Activated naive CD4-positive, alpha-beta T cell treated with anti-CD3 and anti-CD28 coated beads, Interleukin-2, amount 50 U/mL, for 24 hours (primary cell): ENCODE measurements at regions not wholly inside any gene's neighbourhood (a gene's known extent, or its start where the extent isn't known, plus 50 kb on each side); places are given as distances from the start of the nearest gene placed in this dataset.
"Not testable (repeated sequence)": the region's sequence is repeated elsewhere in the genome, so short reads cannot be mapped to it uniquely, and the experiment has no call there.

Source experiments
- H3K27ac Mint-ChIP-seq: one replicate; pipeline ENCODE4 v1.8.0; 2021; ENCODE audit warnings: mild to moderate bottlenecking, mixed read lengths
- H3K27me3 Mint-ChIP-seq: one replicate; pipeline ENCODE4 v1.8.0; 2021; ENCODE audit warnings: mixed read lengths
- H3K36me3 Mint-ChIP-seq: one replicate; pipeline ENCODE4 v1.8.0; 2021; ENCODE audit warnings: mixed read lengths
- H3K4me1 Mint-ChIP-seq: one replicate; pipeline ENCODE4 v1.8.0; 2021; ENCODE audit warnings: mixed read lengths
- H3K4me3 Mint-ChIP-seq: one replicate; pipeline ENCODE4 v1.8.0; 2021; ENCODE audit warnings: mild to moderate bottlenecking, mixed read lengths
- H3K9me3 Mint-ChIP-seq: one replicate; pipeline ENCODE4 v1.8.0; 2021; ENCODE audit warnings: mixed read lengths

GRCh38 chr7:81298951-81299666 is 380.3 kb upstream of the SEMA3C start:
- Mint-ChIP-seq H3K9me3 (no peaks in the 10 kb centered on the region), H3K27ac (no peak overlapping the region), H3K4me3 (no peak overlapping the region), H3K27me3 (no peaks in the 10 kb centered on the region), H3K4me1 (no peaks in the 10 kb centered on the region), H3K36me3 (no peaks in the 10 kb centered on the region)

DNA sequence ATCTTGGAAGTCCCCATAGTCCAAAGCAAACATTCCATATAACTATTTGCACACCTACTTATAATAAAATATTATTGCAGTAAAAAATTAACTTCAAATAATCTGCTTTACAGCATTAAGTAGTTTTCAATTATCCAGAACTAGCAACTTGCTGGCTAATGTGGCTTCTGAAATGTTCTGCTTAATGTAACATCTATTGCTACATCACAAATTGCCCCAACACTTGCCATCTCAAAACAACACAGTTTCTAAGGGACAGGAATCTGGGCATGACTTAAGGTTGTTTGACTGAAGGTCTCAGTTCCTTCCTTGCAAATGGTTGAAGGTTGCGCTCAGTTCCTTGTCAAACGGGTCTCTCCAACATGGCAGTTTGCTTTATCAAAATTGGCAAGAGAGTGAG is 378.5 kb upstream of the SEMA3C start:
- no peaks in the 10 kb centered on the region for H3K4me1 Mint-ChIP-seq
- no peaks in the 10 kb centered on the region for H3K9me3 Mint-ChIP-seq
- no peak overlapping the region for H3K27ac Mint-ChIP-seq
- no peak overlapping the region for H3K4me3 Mint-ChIP-seq
- no peaks in the 10 kb centered on the region for H3K36me3 Mint-ChIP-seq
- H3K27me3 Mint-ChIP-seq, result no peaks in the 10 kb centered on the region

GRCh38 chr7:81296726-81297125 is 377.9 kb upstream of the SEMA3C start:
- no peak overlapping the region for H3K4me3 Mint-ChIP-seq
- H3K36me3 Mint-ChIP-seq, result no peaks in the 10 kb centered on the region
- H3K9me3 Mint-ChIP-seq, result no peaks in the 10 kb centered on the region
- H3K4me1 Mint-ChIP-seq, result no peaks in the 10 kb centered on the region
- no peak overlapping the region for H3K27ac Mint-ChIP-seq
- no peaks in the 10 kb centered on the region for H3K27me3 Mint-ChIP-seq

DNA sequence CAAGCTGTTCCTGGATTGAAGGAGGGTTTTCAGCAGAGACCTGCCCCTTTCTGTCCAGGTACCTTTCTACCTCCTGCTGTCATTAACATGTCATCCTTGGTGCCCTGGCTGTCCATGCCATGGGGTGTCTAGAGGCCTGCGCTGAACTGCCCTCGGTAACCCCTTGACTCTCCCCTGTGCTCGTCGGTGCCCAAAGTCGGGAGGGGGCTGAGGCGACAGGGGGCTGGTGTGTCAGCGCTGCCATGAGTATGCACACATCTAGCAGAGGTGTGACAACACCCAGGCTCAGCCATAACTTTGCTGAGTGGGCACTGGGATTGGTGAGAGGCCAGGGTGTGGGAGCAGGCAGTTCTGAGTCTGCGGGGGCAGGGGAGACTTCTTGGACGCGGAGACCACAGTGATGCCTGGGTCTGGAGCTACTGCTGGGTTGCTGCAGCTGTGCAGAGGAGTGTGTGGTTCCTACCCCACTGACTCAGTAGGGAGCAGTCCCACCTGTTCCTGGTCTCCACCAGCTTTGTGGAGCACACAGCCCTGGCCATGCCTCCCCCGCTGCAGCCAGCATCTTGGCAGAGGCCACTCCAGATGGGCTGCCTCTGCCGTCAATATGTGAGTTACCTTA is 376.2 kb upstream of the SEMA3C start:
- no peaks in the 10 kb centered on the region for H3K9me3 Mint-ChIP-seq
- H3K4me1 Mint-ChIP-seq, result no peaks in the 10 kb centered on the region
- no peak overlapping the region for H3K4me3 Mint-ChIP-seq
- H3K36me3 Mint-ChIP-seq, result no peaks in the 10 kb centered on the region
- no peak overlapping the region for H3K27ac Mint-ChIP-seq
- no peaks in the 10 kb centered on the region for H3K27me3 Mint-ChIP-seq

- Mint-ChIP-seq H3K27ac (no peak overlapping the region), H3K4me3 (no peak overlapping the region), H3K9me3 (no peaks in the 10 kb centered on the region), H3K4me1 (no peaks in the 10 kb centered on the region), H3K27me3 (no peaks in the 10 kb centered on the region), H3K36me3 (no peaks in the 10 kb centered on the region)
These were observed 375.0 kb upstream of the SEMA3C start for GRCh38 chr7:81293806-81294205.

DNA sequence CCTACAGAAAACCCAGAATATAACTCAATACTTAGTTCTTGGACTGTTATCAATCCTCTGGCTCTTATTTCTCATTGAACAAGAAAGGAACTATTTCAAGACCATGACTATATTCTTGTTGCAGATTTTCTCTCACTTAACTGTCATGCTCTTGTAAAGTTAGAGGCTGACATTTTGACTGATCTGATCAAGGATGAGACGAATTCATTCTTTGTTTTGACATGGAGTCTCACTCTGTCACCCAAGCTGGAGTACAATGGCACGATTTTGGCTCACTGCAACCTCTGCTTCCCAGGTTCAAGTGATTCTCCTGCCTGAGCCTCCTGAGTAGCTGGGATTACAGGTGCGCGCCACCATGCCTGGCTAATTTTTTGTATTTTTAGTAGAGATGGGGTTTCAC is 367.9 kb upstream of the SEMA3C start:
- not testable (repeated sequence) for H3K36me3 Mint-ChIP-seq, H3K27ac Mint-ChIP-seq, H3K27me3 Mint-ChIP-seq, H3K4me1 Mint-ChIP-seq, H3K4me3 Mint-ChIP-seq
- H3K9me3 Mint-ChIP-seq, result peaks cover 13% of the 10 kb centered on the region

- peaks cover 13% of the 10 kb centered on the region for H3K9me3 Mint-ChIP-seq
- H3K4me1 Mint-ChIP-seq, result no peaks in the 10 kb centered on the region
- H3K36me3 Mint-ChIP-seq, result no peaks in the 10 kb centered on the region
- H3K27me3 Mint-ChIP-seq, result no peaks in the 10 kb centered on the region
- H3K4me3 Mint-ChIP-seq, result no peak overlapping the region
- H3K27ac Mint-ChIP-seq, result no peak overlapping the region
These were observed 366.5 kb upstream of the SEMA3C start for GRCh38 chr7:81285142-81285871.

DNA sequence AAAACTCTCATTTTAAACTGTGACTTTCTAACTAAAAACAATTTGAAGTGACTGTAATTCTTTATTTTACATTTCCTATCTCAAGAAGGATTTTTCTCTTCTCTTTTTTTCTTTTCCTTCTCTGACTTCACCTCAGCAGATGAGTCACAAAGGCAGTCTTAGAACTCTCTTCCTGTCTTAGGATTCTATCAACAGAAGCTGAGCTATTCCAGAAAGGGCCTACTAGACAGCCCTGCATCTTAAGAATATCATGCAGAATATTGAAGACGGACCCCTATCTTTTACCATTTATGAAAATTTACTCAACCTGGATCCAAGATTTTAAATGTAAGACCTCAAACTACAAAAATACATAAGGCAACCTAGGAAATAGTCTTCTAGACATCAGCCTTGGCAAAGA is 365.7 kb upstream of the SEMA3C start:
- Mint-ChIP-seq H3K9me3 (peaks cover 13% of the 10 kb centered on the region), H3K4me3 (no peak overlapping the region), H3K27ac (no peak overlapping the region), H3K36me3 (no peaks in the 10 kb centered on the region), H3K4me1 (no peaks in the 10 kb centered on the region), H3K27me3 (no peaks in the 10 kb centered on the region)

DNA sequence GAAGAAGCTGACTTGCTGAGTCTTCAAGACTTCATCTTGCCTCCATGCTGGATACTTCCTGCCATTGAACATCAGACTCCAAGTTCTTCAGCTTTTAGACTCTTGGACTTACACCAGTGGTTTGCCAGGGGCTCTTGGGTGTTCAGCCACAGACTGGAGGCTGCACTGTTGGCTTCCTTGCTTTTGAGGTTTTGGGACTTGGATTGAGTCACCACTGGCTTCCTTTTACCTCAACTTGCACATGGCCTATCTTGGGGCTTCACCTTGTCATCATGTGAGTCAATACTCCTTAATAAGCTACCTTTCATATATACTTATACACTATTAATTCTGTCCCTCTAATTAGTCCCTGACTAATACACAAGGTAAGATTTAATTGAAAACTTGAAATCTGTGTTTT is 361.7 kb upstream of the SEMA3C start:
- Mint-ChIP-seq H3K27me3 (no peaks in the 10 kb centered on the region), H3K4me1 (no peaks in the 10 kb centered on the region), H3K36me3 (no peaks in the 10 kb centered on the region), H3K4me3 (no peak overlapping the region), H3K9me3 (peaks cover 11% of the 10 kb centered on the region), H3K27ac (no peak overlapping the region)

DNA sequence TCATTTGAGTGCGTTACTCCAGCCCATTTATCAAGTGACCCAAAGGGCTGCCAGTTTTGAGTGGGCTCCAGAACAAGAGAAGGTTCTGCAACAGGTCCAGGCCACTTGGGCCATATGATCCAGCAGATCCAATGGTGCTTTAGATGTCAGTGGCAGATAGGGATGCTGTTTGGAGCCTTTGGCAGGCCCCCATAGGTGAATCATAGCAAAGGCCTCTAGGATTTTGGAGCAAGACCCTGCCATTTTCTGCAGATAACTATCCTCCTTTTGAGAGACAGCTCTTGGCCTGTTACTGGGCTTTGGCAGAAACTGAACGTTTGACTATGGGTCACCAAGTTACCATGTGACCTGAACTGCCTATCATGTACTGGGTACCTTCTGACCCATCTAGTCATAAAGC is 358.8 kb upstream of the SEMA3C start:
- Mint-ChIP-seq H3K4me3 (no peak overlapping the region), H3K36me3 (no peaks in the 10 kb centered on the region), H3K9me3 (peaks cover 6% of the 10 kb centered on the region), H3K27me3 (no peaks in the 10 kb centered on the region), H3K4me1 (no peaks in the 10 kb centered on the region), H3K27ac (no peak overlapping the region)

GRCh38 chr7:81273601-81274397 is 354.9 kb upstream of the SEMA3C start:
- no peak overlapping the region for H3K4me3 Mint-ChIP-seq
- no peaks in the 10 kb centered on the region for H3K27me3 Mint-ChIP-seq
- no peaks in the 10 kb centered on the region for H3K4me1 Mint-ChIP-seq
- H3K27ac Mint-ChIP-seq, result no peak overlapping the region
- H3K9me3 Mint-ChIP-seq, result peaks cover 6% of the 10 kb centered on the region
- H3K36me3 Mint-ChIP-seq, result no peaks in the 10 kb centered on the region

DNA sequence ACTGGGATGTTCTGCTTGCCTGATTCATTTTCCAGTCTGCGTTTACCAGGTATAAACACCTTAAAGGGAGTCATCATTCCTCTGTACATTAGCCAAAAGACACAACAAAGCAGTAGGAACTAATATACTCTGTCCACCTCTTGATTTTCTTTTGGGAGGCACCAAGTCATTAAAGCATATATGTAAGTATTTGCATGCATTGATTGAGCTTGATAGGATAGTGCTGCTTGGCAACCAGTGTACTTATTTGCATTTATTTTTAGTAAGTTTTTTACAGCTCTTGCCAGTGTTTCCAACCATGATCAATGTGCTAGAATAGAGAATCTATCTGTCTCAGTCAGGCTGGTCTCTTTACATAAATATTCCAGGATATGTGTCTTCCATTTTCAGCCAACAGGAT is 353.3 kb upstream of the SEMA3C start:
- Mint-ChIP-seq H3K4me3 (no peak overlapping the region), H3K27me3 (no peaks in the 10 kb centered on the region), H3K9me3 (peaks cover 6% of the 10 kb centered on the region), H3K36me3 (no peaks in the 10 kb centered on the region), H3K4me1 (no peaks in the 10 kb centered on the region), H3K27ac (no peak overlapping the region)

- no peaks in the 10 kb centered on the region for H3K27me3 Mint-ChIP-seq
- H3K27ac Mint-ChIP-seq, result no peak overlapping the region
- H3K4me3 Mint-ChIP-seq, result no peak overlapping the region
- no peaks in the 10 kb centered on the region for H3K9me3 Mint-ChIP-seq
- H3K36me3 Mint-ChIP-seq, result no peaks in the 10 kb centered on the region
- H3K4me1 Mint-ChIP-seq, result no peaks in the 10 kb centered on the region
These were observed 349.7 kb upstream of the SEMA3C start for GRCh38 chr7:81268551-81268950.

GRCh38 chr7:81267508-81267907 is 348.7 kb upstream of the SEMA3C start:
- Mint-ChIP-seq H3K9me3 (no peaks in the 10 kb centered on the region), H3K27me3 (no peaks in the 10 kb centered on the region), H3K4me3 (no peak overlapping the region), H3K4me1 (no peaks in the 10 kb centered on the region), H3K36me3 (no peaks in the 10 kb centered on the region), H3K27ac (no peak overlapping the region)

- no peaks in the 10 kb centered on the region for H3K4me1 Mint-ChIP-seq
- no peak overlapping the region for H3K4me3 Mint-ChIP-seq
- no peaks in the 10 kb centered on the region for H3K36me3 Mint-ChIP-seq
- H3K27ac Mint-ChIP-seq, result no peak overlapping the region
- H3K27me3 Mint-ChIP-seq, result no peaks in the 10 kb centered on the region
- peaks cover 12% of the 10 kb centered on the region for H3K9me3 Mint-ChIP-seq
These were observed 345.3 kb upstream of the SEMA3C start for GRCh38 chr7:81264116-81264515.

DNA sequence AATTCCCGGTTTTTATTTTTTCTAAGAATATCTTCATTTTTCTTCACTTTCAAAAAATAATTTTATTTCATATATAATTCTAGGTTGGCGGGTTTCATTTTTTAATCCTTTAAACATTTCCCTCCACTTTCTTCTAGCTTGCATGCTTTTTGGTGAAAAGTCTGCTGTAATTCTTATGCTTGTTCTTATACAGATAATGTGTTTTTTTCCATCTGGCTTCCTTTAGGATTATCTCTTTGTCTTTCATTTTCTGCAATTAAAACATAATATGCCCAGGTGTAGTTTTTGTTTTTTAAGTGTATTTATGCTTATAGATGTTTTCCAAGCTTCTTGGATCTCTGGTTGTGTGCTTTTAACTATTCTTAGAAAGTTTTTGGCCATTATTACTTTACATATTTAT is 341.3 kb upstream of the SEMA3C start:
- no peak overlapping the region for H3K4me3 Mint-ChIP-seq
- H3K9me3 Mint-ChIP-seq, result peaks cover 12% of the 10 kb centered on the region
- no peaks in the 10 kb centered on the region for H3K36me3 Mint-ChIP-seq
- H3K27me3 Mint-ChIP-seq, result no peaks in the 10 kb centered on the region
- H3K4me1 Mint-ChIP-seq, result no peaks in the 10 kb centered on the region
- no peak overlapping the region for H3K27ac Mint-ChIP-seq
